GM23338 (cell line): ENCODE measurements at regions not wholly inside any gene's neighbourhood (a gene's known extent, or its start where the extent isn't known, plus 50 kb on each side); places are given as distances from the start of the nearest gene placed in this dataset.

Experiments used
- EZH2 ChIP-seq: fragments of 200-600 bp; sonication (generic); IDR thresholded peaks from one replicate; pipeline ENCODE4 v1.8.0; 2017; ENCODE audit warnings: antibody characterized with exemption, mild to moderate bottlenecking, low read depth; ENCODE audit not compliant: unreplicated experiment
- POLR2AphosphoS5 ChIP-seq: IDR thresholded peaks from 2 replicates; pipeline ENCODE4 v1.6.1; 2016; ENCODE audit warnings: antibody characterized with exemption, low read depth
- TF ChIP-seq, protein P1 (sequence below), 2 experiments: fragments of 200-600 bp in 1 of 2; sonication (generic) in 1 of 2; conservative IDR thresholded peaks; 2 replicates each; pipeline versions ENCODE4 v1.5.1 to v1.6.1; 2016 to 2017; ENCODE audit warnings: antibody characterized with exemption in 2 of 2, low read depth in 2 of 2, mild to moderate bottlenecking in 2 of 2, moderate library complexity in 1 of 2
- TF ChIP-seq, protein P2 (sequence below): IDR thresholded peaks from one replicate; pipeline ENCODE4 v1.6.1; 2018; ENCODE audit warnings: antibody characterized with exemption; ENCODE audit not compliant: unreplicated experiment
- TF ChIP-seq, protein P3 (sequence below): IDR thresholded peaks from 2 replicates; pipeline ENCODE4 v1.6.1; 2016; ENCODE audit warnings: antibody characterized with exemption

DNA sequence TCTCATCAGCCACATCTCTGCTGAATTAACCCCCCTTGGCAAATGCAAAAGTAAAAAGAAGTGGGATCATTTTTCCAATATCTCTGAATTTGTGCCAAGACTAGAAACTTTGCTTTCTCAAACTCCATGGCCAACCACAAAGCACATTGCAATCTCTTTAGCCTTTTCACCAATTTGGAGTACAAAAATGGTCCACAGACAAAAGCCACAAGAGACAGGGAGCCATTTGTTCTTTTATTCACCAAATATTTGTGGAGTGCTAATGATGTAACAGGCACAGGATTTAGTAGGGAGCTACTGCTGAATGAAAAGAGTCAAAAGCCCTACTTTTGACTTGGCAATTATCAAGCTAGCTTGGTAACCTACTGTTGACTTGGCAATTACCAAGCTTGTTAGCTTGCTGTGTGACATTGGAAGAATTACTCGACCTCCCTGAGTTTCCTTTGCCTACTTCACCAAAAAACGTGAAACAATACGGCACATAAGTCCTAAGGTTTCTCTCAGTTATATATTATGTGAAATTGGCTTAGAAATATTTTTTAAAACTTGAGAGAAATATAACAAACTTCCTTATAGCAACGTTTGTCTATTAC is 97.1 kb upstream of the KLF3 start:
- no peak for TF ChIP-seq EZH2
- TF ChIP-seq, protein P1, sequence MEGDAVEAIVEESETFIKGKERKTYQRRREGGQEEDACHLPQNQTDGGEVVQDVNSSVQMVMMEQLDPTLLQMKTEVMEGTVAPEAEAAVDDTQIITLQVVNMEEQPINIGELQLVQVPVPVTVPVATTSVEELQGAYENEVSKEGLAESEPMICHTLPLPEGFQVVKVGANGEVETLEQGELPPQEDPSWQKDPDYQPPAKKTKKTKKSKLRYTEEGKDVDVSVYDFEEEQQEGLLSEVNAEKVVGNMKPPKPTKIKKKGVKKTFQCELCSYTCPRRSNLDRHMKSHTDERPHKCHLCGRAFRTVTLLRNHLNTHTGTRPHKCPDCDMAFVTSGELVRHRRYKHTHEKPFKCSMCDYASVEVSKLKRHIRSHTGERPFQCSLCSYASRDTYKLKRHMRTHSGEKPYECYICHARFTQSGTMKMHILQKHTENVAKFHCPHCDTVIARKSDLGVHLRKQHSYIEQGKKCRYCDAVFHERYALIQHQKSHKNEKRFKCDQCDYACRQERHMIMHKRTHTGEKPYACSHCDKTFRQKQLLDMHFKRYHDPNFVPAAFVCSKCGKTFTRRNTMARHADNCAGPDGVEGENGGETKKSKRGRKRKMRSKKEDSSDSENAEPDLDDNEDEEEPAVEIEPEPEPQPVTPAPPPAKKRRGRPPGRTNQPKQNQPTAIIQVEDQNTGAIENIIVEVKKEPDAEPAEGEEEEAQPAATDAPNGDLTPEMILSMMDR (conservative IDR thresholded peaks at IDR 0.05; ENCODE audit: low read depth in 2 of 2), result no peak
- TF ChIP-seq, protein P2, sequence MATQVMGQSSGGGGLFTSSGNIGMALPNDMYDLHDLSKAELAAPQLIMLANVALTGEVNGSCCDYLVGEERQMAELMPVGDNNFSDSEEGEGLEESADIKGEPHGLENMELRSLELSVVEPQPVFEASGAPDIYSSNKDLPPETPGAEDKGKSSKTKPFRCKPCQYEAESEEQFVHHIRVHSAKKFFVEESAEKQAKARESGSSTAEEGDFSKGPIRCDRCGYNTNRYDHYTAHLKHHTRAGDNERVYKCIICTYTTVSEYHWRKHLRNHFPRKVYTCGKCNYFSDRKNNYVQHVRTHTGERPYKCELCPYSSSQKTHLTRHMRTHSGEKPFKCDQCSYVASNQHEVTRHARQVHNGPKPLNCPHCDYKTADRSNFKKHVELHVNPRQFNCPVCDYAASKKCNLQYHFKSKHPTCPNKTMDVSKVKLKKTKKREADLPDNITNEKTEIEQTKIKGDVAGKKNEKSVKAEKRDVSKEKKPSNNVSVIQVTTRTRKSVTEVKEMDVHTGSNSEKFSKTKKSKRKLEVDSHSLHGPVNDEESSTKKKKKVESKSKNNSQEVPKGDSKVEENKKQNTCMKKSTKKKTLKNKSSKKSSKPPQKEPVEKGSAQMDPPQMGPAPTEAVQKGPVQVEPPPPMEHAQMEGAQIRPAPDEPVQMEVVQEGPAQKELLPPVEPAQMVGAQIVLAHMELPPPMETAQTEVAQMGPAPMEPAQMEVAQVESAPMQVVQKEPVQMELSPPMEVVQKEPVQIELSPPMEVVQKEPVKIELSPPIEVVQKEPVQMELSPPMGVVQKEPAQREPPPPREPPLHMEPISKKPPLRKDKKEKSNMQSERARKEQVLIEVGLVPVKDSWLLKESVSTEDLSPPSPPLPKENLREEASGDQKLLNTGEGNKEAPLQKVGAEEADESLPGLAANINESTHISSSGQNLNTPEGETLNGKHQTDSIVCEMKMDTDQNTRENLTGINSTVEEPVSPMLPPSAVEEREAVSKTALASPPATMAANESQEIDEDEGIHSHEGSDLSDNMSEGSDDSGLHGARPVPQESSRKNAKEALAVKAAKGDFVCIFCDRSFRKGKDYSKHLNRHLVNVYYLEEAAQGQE, result no peak
- no peak for TF ChIP-seq POLR2AphosphoS5
- TF ChIP-seq, protein P3, sequence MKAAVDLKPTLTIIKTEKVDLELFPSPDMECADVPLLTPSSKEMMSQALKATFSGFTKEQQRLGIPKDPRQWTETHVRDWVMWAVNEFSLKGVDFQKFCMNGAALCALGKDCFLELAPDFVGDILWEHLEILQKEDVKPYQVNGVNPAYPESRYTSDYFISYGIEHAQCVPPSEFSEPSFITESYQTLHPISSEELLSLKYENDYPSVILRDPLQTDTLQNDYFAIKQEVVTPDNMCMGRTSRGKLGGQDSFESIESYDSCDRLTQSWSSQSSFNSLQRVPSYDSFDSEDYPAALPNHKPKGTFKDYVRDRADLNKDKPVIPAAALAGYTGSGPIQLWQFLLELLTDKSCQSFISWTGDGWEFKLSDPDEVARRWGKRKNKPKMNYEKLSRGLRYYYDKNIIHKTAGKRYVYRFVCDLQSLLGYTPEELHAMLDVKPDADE, result no peak
